HG02759 (cell line): ENCODE measurements at regions not wholly inside any gene's neighbourhood (a gene's known extent, or its start where the extent isn't known, plus 50 kb on each side); places are given as distances from the start of the nearest gene placed in this dataset.

Source experiments
- ATAC-seq: cut with Tn5 transposase; IDR thresholded peaks from one replicate; pipeline ENCODE4 v1.9.1; 2021; ENCODE audit warnings: mild to moderate bottlenecking, moderate library complexity; ENCODE audit not compliant: unreplicated experiment

DNA sequence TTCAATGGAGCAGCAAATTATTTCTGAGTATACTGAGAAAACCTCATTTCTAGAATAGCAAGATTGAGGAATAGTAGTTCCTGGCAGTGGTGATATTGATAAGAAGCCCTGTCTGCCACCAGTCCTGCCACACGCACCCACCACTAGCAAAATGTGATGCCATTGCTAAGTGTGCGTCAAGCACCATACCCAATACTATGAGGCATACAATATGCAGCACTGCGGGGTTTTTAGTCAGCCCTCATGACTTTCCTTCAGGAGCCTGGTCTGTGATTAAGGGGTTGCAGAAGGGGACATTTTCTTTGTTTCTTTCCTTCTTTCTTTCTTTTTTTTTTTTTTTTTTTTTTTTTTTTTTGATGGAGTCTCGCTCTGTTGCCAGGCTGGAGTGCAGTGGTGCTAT is 128.7 kb upstream of the USP38 start:
- no peak for ATAC-seq

- no peak for ATAC-seq
These were observed 113.4 kb upstream of the USP38 start for GRCh38 chr4:143071351-143071750.

GRCh38 chr4:143076723-143077122 is 108.0 kb upstream of the USP38 start:
- no peak for ATAC-seq

- no peak for ATAC-seq
These were observed 102.0 kb upstream of the USP38 start for GRCh38 chr4:143082701-143083100.

DNA sequence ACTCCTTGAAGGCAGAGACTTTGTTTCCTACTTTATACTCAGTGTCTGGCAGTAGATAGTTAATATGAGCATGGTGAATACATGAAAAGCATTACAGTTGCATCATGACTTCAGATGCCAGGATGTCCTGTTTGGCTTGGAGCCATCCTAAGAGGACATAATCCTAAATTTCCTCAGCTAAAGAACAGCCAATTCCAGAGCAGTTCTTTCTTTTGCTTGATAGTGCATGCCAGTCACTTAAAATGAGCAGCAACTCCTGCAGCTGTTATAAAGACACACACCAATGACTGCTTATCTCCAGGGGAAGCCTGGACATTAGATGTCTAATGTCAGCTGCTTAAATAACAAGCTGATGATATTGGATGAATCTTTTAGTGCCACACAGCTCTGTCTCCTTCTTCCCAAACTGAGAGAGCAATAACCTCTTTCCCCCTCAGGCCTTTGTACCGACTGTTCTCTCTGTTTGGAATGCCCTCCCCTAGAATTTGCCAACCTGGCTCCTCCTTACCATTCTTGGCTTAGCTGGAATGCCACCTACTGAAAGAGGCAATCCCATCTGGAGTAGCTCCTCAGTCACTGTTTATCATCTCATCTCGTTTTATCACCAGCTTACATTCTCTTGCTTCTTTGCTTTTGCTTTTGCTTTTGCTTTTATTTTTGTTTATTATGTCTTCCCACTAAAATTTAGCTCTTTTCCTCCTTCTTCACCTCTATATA is 100.8 kb upstream of the USP38 start:
- no peak for ATAC-seq

DNA sequence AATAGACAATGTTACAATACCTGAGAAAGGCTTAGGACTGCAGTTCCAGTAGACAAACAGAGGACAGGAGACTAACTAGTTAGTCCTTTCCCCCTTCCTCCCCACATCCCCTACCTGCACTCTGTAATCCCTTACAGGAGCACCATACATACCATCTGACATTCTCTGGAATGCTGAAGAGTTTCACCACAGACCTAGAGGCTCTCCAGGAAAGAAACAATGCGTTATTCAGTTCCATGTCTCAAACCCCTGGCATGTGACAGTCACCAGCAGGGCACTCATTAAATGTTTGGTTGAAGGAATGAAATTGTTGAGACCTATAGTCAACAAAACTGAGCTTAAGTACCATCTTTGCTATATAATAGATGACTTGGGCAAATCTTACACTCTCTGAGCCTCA is 100.2 kb upstream of the USP38 start:
- ATAC-seq = no peak

DNA sequence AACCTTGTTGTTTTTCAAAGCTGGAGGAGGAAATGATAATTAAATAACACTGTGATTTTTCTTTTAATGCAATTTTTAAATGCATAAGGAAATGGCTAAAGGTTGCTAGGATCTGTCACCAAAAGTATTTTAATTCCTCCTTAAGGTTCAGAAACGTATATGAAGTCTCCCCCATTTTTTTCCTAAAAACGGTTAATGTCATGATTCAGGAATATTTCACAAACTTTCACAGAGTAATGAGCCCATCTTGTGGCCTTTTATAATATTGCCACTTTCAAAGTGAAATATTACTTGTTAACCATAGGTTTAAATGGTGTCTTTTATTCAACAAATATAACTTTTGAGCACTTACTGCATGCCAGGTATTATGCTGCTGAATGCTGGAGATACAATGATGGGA is 99.5 kb upstream of the USP38 start:
- ATAC-seq = no peak

- ATAC-seq = no peak
These were observed 99.1 kb upstream of the USP38 start for GRCh38 chr4:143085659-143086058.

DNA sequence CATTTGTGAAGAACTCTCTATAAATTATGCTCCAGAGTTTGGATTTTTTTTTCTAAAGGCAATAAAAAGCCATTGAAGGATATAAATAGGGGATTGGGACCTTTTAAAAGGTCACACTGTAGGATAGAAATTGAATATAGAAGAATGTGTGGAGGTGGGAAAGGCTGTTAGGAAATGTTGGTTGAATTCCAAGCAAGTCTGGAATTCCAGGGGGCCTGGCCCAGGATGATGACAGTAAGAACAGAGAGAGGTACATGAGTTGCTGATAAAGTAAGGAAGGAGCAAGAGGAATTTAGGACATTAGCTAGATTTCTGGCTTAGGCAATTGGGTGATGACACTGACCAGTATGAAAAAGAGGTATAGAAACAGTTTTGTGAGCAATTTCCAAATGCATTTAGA is 95.4 kb upstream of the USP38 start:
- no peak for ATAC-seq

DNA sequence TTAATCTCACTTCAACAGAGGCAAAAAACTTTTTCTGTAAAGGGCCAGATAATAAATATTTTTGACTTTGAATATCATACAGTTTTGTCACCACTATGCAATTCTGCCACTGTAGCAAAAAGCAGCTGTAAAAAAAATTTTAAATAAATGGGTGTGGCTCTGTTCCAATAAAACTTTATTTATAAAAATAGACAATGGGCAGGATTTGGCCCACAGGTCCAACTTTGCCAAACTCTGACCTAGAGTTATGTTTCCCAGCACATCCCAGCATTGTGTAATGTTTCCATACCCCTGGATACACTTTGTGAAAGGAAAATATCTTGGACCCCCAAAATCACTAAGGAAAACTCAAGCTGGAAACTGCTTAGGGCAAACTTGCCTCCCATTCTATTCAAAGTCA is 94.9 kb upstream of the USP38 start:
- no peak for ATAC-seq

- ATAC-seq = no peak
These were observed 92.9 kb upstream of the USP38 start for GRCh38 chr4:143091862-143092261.

- no peak for ATAC-seq
These were observed 89.3 kb upstream of the USP38 start for GRCh38 chr4:143095447-143095846.

DNA sequence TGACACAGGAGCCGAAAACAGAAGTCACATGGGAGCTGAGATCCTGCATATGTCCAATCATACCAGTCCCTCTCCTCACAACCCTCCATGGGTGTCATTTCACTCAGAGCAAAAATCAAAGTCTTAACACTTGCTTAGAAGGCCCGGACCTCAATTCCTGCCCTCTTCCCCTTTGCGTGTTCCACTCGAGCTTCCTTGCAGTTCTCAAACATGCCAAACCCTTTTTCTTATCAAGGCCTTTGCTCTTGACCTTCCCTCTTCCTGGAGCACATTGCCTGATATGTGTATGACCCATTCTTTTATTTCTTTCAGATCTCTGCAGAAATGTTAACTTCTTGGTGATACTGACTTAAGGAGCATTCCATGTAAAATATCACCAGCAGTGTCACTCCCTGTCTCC is 87.0 kb upstream of the USP38 start:
- ATAC-seq = no peak

DNA sequence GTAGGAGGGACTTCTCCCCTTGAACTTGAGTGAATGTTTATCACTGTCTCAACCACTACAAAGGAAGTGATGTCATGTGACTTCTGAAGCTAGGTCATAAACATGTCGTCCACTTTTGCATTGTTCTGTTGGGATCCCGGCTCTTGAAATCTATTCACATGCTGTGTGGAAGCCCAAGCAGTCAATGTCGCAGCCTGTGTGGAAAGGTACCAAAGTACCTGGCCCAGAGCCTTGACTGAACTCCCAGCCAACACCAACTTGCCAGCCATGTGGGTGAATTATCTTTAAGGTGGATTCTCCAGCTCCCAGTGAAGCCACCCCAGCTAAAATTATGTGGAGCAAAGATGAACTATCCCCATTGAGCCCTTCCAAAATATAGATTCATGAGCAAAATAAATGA is 85.0 kb upstream of the USP38 start:
- ATAC-seq = no peak

DNA sequence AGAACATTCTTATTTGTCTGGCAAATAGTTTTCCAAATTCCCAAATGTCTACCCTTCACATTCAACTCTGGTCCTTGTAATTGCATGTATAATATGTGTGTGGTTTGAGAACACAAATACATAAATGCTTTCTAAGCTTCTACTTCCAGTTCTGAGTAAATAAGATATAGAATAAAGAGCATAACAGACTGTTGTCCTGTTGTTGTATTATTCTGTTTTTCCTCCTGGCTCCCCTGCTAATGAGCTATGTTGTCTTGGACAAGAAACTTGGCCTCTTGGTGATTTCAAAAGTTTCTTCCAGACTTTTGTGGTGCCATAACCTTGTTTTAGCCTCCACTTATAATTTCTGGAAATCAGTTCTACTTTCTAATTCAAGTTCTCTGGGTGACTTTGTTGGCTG is 75.3 kb upstream of the USP38 start:
- ATAC-seq = no peak

GRCh38 chr4:143118663-143119062 is 66.1 kb upstream of the USP38 start:
- no peak for ATAC-seq

- ATAC-seq = no peak
These were observed 57.1 kb upstream of the USP38 start for GRCh38 chr4:143127621-143128020.

GRCh38 chr4:143133977-143134376 is 50.7 kb upstream of the USP38 start:
- ATAC-seq = no peak
